H9 (cell line): ENCODE measurements at regions not wholly inside any gene's neighbourhood (a gene's known extent, or its start where the extent isn't known, plus 50 kb on each side); places are given as distances from the start of the nearest gene placed in this dataset.

Experiments
- DNase-seq: peaks from one replicate; pipeline ENCODE4 v3.0.0-alpha.2; 2017
- H2AFZ ChIP-seq: one replicate; pipeline ENCODE4 v1.6.1; 2013; ENCODE audit warnings: mild to moderate bottlenecking, low read length, control low read depth, moderate library complexity
- H2AK5ac ChIP-seq: 2 replicates; pipeline ENCODE4 v1.6.1; 2013; ENCODE audit warnings: low read length, control low read depth, mixed read lengths; ENCODE audit not compliant: insufficient read length
- H2BK120ac ChIP-seq: one replicate; pipeline ENCODE4 v1.6.1; 2013; ENCODE audit warnings: low read depth, mild to moderate bottlenecking, low read length, control low read depth, inconsistent platforms; ENCODE audit not compliant: poor library complexity, severe bottlenecking
- H2BK12ac ChIP-seq: 2 replicates; pipeline ENCODE4 v1.6.1; 2013; ENCODE audit warnings: low read length, control low read depth, mixed read lengths, low read depth; ENCODE audit not compliant: insufficient read length
- H2BK15ac ChIP-seq: 2 replicates; pipeline ENCODE4 v1.6.1; 2013; ENCODE audit warnings: low read depth, low read length, control low read depth
- H2BK20ac ChIP-seq: one replicate; pipeline ENCODE4 v1.6.1; 2013; ENCODE audit warnings: low read depth, mild to moderate bottlenecking, low read length, control low read depth, inconsistent platforms; ENCODE audit not compliant: poor library complexity, severe bottlenecking
- H2BK5ac ChIP-seq: 2 replicates; pipeline ENCODE4 v1.6.1; 2013; ENCODE audit warnings: low read length, control low read depth, mixed read lengths; ENCODE audit not compliant: insufficient read length
- H3K14ac ChIP-seq: 2 replicates; pipeline ENCODE4 v1.6.1; 2013; ENCODE audit warnings: low read length, control low read depth; ENCODE audit not compliant: insufficient read depth
- H3K18ac ChIP-seq: 2 replicates; pipeline ENCODE4 v1.6.1; 2013; ENCODE audit warnings: low read depth, mild to moderate bottlenecking, mixed read lengths, low read length, control low read depth; ENCODE audit not compliant: insufficient read length
- H3K23ac ChIP-seq: 2 replicates; pipeline ENCODE4 v1.6.1; 2013; ENCODE audit warnings: low read length, control low read depth, mixed read lengths, low read depth; ENCODE audit not compliant: insufficient read length
- H3K23me2 ChIP-seq: 2 replicates; pipeline ENCODE4 v1.6.1; 2013; ENCODE audit warnings: low read depth, mild to moderate bottlenecking, mixed read lengths, low read length, control low read depth; ENCODE audit not compliant: insufficient read length, poor library complexity, severe bottlenecking
- H3K27ac ChIP-seq: 2 replicates; pipeline ENCODE4 v1.5.1; 2013; ENCODE audit warnings: low read length, control low read depth, mixed read lengths, low read depth; ENCODE audit not compliant: insufficient read length
- H3K27me3 ChIP-seq: 2 replicates; pipeline ENCODE4 v1.6.1; 2013; ENCODE audit warnings: low read length, control low read depth, inconsistent platforms; ENCODE audit not compliant: insufficient read depth
- H3K4ac ChIP-seq: 2 replicates; pipeline ENCODE4 v1.6.1; 2013; ENCODE audit warnings: low read depth, mild to moderate bottlenecking, control low read depth, inconsistent platforms, low read length, moderate library complexity
- H3K4me1 ChIP-seq: 2 replicates; pipeline ENCODE4 v1.6.1; 2013; ENCODE audit warnings: low read length, control low read depth, inconsistent platforms; ENCODE audit not compliant: insufficient read depth
- H3K4me2 ChIP-seq: 2 replicates; pipeline ENCODE4 v1.6.1; 2013; ENCODE audit warnings: low read length, control low read depth, mixed read lengths; ENCODE audit not compliant: insufficient read length, insufficient read depth
- H3K56ac ChIP-seq: 2 replicates; pipeline ENCODE4 v1.6.1; 2013; ENCODE audit warnings: low read depth, mild to moderate bottlenecking, mixed read lengths, low read length, control low read depth; ENCODE audit not compliant: insufficient read length
- H3K79me1 ChIP-seq: 2 replicates; pipeline ENCODE4 v1.6.1; 2013; ENCODE audit warnings: low read depth, mild to moderate bottlenecking, moderate library complexity, low read length, control low read depth, inconsistent platforms; ENCODE audit not compliant: insufficient read depth, poor library complexity, severe bottlenecking
- H3K79me2 ChIP-seq: 2 replicates; pipeline ENCODE4 v1.6.1; 2013; ENCODE audit warnings: low read length, control low read depth, inconsistent platforms; ENCODE audit not compliant: insufficient read depth
- H3K9ac ChIP-seq: 2 replicates; pipeline ENCODE4 v1.6.1; 2013; ENCODE audit warnings: low read length, control low read depth, mixed read lengths; ENCODE audit not compliant: insufficient read length; ENCODE audit errors: extremely low read depth
- H3K9me3 ChIP-seq: one replicate; pipeline ENCODE4 v1.6.1; 2013; ENCODE audit warnings: low read depth, low read length, inconsistent platforms; ENCODE audit not compliant: control insufficient read depth
- H3T11ph ChIP-seq: one replicate; pipeline ENCODE4 v1.6.1; 2013; ENCODE audit warnings: mild to moderate bottlenecking, low read length, control low read depth, inconsistent platforms
- H4K20me1 ChIP-seq: one replicate; pipeline ENCODE4 v1.6.1; 2013; ENCODE audit not compliant: control insufficient read depth, insufficient read length, insufficient read depth
- H4K5ac ChIP-seq: 2 replicates; pipeline ENCODE4 v1.6.1; 2013; ENCODE audit warnings: low read depth, mild to moderate bottlenecking, mixed read lengths, low read length, control low read depth; ENCODE audit not compliant: insufficient read length
- H4K8ac ChIP-seq: replicated peaks from 2 replicates; pipeline ENCODE4 v1.6.1; 2013; ENCODE audit warnings: low read length, control low read depth, mixed read lengths, low read depth; ENCODE audit not compliant: insufficient read length
- H4K91ac ChIP-seq: 2 replicates; pipeline ENCODE4 v1.6.1; 2013; ENCODE audit warnings: low read depth, mild to moderate bottlenecking, moderate library complexity, mixed read lengths, low read length, control low read depth; ENCODE audit not compliant: insufficient read length
- H3K27ac Mint-ChIP-seq, 3 experiments: 2 replicates in 2 of 3; 3 replicates in 1 of 3; pipeline ENCODE4 v1.8.0; 2020 to 2021; ENCODE audit warnings: mixed read lengths in 3 of 3, mild to moderate bottlenecking in 1 of 3, moderate library complexity in 1 of 3
- H3K27me3 Mint-ChIP-seq: 2 replicates; pipeline ENCODE4 v1.8.0; 2021; ENCODE audit warnings: low read depth, mild to moderate bottlenecking, moderate library complexity, mixed read lengths
- H3K36me3 Mint-ChIP-seq, 3 experiments: 2 replicates in 2 of 3; 3 replicates in 1 of 3; pipeline ENCODE4 v1.8.0; 2020 to 2021; ENCODE audit warnings: low read depth in 3 of 3, mixed read lengths in 3 of 3; ENCODE audit not compliant: insufficient read depth in 1 of 3
- H3K4me1 Mint-ChIP-seq, 2 experiments: 2 replicates each; pipeline ENCODE4 v1.8.0; 2020; ENCODE audit warnings: mixed read lengths in 2 of 2
- H3K4me3 Mint-ChIP-seq, 2 experiments: 2 replicates in 1 of 2; 3 replicates in 1 of 2; pipeline ENCODE4 v1.8.0; 2020 to 2021; ENCODE audit warnings: mild to moderate bottlenecking in 2 of 2, mixed read lengths in 2 of 2, moderate library complexity in 1 of 2
- H3K9me3 Mint-ChIP-seq, 2 experiments: 2 replicates in 1 of 2; 3 replicates in 1 of 2; pipeline ENCODE4 v1.8.0; 2020; ENCODE audit warnings: mild to moderate bottlenecking in 2 of 2, mixed read lengths in 2 of 2, moderate library complexity in 1 of 2
- WGBS: extraction: QIAGEN DNeasy Blood & Tissue Kit; methylation state at CpG from one replicate; pipeline ENCODE4 v1.1.7; 2013; ENCODE audit warnings: missing lambda C conversion rate, low lambda C conversion rate, mixed read lengths; ENCODE audit not compliant: insufficient read length; ENCODE audit errors: extremely low coverage; 5-methylcytosine and 5-hydroxymethylcytosine counted together
- TF ChIP-seq, protein P1 (sequence below): fragments of 200-600 bp; sonication (generic); conservative IDR thresholded peaks from 3 replicates; pipeline ENCODE4 v1.8.0; 2021; ENCODE audit warnings: antibody characterized with exemption, mild to moderate bottlenecking

DNA sequence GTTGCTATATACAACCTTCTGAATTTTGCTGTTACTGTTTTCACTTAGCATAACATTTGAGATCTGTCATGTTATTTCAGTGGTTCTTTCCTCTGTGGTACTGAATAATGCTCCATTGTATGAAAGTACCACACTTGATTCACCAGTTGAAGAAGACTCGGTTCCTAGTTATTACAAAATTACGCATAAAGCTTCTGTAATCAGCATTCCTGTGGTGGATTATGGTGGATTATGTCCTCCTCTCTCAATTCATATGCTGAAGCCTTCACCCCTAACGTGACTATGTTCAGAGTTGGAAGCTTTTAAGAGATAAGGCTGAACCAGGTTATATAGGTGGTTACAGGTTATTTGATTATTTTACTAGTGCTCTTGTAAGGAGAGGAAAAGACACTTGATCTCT is 2143.5 kb upstream of the AGA start:
- Mint-ChIP-seq H3K4me3 (no peak overlapping the region), H3K4me1 (peaks cover 7 to 18% of the 10 kb centered on the region in 2 experiments), H3K9me3 (no peaks in the 10 kb centered on the region), H3K36me3 (no peaks in the 10 kb centered on the region), H3K27me3 (no peaks in the 10 kb centered on the region), H3K27ac (no peak overlapping the region; a peak in 1 of 7 replicates)
- Histone ChIP-seq H4K20me1 (no peaks in the 10 kb centered on the region), H2BK15ac (no peak overlapping the region), H3K4ac (no peak overlapping the region), H2BK20ac (no peak overlapping the region), H3K79me2 (no peaks in the 10 kb centered on the region), H3K79me1 (no peaks in the 10 kb centered on the region), H3K27me3 (no peaks in the 10 kb centered on the region), H4K8ac (no peak overlapping the region), H2BK5ac (no peak overlapping the region), H3K14ac (no peak overlapping the region), H3K23ac (no peak overlapping the region), H3K9ac (no peak overlapping the region), H2BK120ac (no peak overlapping the region), H3T11ph (no peak overlapping the region), H3K56ac (no peak overlapping the region), H2AK5ac (no peak overlapping the region), H2AFZ (no peak overlapping the region), H3K27ac (no peak overlapping the region), H2BK12ac (no peak overlapping the region), H3K18ac (no peak overlapping the region), H3K23me2 (no peaks in the 10 kb centered on the region), H4K5ac (no peak overlapping the region), H3K9me3 (no peaks in the 10 kb centered on the region), H4K91ac (no peak overlapping the region), H3K4me1 (no peaks in the 10 kb centered on the region), H3K4me2 (no peak overlapping the region)
- DNase-seq = no peak
- TF ChIP-seq, protein P1, sequence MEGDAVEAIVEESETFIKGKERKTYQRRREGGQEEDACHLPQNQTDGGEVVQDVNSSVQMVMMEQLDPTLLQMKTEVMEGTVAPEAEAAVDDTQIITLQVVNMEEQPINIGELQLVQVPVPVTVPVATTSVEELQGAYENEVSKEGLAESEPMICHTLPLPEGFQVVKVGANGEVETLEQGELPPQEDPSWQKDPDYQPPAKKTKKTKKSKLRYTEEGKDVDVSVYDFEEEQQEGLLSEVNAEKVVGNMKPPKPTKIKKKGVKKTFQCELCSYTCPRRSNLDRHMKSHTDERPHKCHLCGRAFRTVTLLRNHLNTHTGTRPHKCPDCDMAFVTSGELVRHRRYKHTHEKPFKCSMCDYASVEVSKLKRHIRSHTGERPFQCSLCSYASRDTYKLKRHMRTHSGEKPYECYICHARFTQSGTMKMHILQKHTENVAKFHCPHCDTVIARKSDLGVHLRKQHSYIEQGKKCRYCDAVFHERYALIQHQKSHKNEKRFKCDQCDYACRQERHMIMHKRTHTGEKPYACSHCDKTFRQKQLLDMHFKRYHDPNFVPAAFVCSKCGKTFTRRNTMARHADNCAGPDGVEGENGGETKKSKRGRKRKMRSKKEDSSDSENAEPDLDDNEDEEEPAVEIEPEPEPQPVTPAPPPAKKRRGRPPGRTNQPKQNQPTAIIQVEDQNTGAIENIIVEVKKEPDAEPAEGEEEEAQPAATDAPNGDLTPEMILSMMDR = no peak
- no CpG with 5 or more reads among the region's 3 CpGs for WGBS
